ENCODE measurements at regions not wholly inside any gene's neighbourhood (a gene's known extent, or its start where the extent isn't known, plus 50 kb on each side); places are given as distances from the start of the nearest gene placed in this dataset.

DNA sequence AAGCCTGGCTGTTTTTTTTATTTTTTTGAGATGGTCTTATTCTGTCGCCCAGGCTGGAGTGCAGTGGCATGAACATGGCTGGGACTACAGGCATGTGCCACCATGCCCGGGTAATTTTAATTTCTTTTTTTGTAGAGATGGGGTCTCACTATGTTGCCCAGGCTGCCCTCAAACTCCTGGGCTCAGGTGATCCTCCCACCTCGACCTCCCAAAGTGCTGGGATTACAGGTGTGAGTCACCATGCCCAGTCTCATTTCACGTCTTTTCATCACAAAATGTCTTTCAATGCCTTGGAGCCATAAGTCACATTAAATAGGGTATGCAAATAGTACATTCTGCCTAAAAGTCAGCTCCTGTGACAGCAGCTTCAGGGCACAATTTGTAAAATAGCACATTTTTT lies 52.8 kb downstream of the SOX2 start:
- FAIRE-seq: no peak
- no peak for DNase-seq (ENCODE audit: extremely low spot score, insufficient read length, low read depth)

DNA sequence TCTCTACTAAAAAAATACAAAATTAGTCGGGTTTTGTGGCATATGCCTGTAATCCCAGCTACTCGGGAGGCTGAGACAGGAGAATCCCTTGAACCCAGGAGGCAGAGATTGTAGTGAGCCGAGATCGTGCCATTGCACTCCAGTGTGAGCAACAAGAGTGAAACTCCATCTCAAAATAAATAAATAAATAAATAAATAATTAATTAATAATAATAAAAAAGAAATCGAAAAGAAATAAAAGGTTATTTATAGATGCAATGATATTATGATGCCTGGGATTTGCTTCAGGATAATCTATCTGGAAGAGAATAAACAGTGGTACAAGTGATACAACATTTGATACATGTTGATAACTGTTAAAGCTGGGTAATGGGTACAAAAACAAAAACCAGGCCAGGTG lies 58.6 kb downstream of the SOX2 start:
- FAIRE-seq (no peak), DNase-seq (ENCODE audit: extremely low spot score, insufficient read length, low read depth) (no peak)

DNA sequence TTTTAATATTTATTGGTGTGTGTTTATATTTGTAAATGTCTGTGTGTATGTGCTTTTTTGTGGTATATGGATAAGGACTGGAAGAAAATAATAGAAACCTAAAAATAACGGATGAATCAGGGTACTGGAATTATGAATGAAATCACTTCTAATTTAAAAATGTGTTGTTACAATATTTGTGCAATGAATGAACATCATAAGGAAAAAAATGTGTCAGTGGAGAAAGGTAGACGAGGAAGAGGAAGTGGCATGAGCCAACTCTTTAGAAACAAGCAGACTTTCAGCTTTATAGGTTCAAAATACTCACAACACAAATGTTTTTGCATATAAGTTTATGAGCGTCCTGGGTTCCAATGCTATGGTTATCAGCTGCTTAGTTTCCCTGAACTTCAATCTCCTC lies 59.4 kb downstream of the SOX2 start:
- no peak for DNase-seq (ENCODE audit: extremely low spot score, insufficient read length, low read depth)

DNA sequence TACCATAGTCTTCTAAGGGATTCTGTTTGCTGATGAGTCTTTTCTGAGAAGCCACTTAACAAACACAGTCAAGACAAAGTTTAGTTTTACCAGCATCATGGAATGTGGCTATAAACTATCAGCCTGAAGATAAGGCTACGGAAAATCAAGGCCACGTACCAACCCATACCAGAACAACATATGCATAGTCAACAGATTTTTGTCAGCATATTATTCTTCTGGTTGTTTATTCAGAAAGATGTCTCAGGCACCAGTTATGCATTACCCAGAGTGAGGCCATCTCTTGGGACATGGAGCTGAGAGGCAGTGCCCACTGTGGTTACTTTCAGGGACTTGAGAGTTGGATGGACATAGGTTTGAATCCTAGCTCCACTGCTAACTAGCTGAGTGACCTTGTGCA lies 60.4 kb downstream of the SOX2 start:
- DNase-seq (ENCODE audit: extremely low spot score, insufficient read length, low read depth): no peak
- FAIRE-seq: no peak

More for the DNA sequence above, 59.4 kb downstream of the SOX2 start:
- FAIRE-seq: no peak

DNA sequence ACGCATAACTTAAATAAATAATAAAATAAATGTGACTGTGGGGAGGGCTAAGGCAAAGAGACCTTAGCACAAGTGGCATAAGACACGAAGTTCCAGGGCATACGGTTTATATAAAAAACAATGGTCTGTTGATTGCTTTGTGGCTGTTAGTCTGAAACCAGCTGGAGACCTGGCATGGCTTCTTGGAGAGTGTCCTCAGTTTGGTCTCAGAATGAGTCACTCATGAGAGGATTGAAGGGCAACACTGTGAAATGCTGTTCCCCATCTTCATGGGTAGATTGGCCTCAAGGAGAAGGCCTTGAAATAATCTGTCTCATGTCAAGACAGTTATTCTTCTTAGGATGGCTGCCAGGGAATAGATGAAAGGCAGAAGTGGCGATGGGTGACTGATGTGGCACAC lies 62.2 kb downstream of the SOX2 start:
- DNase-seq (ENCODE audit: extremely low spot score, insufficient read length, low read depth) (no peak), FAIRE-seq (no peak)

DNA sequence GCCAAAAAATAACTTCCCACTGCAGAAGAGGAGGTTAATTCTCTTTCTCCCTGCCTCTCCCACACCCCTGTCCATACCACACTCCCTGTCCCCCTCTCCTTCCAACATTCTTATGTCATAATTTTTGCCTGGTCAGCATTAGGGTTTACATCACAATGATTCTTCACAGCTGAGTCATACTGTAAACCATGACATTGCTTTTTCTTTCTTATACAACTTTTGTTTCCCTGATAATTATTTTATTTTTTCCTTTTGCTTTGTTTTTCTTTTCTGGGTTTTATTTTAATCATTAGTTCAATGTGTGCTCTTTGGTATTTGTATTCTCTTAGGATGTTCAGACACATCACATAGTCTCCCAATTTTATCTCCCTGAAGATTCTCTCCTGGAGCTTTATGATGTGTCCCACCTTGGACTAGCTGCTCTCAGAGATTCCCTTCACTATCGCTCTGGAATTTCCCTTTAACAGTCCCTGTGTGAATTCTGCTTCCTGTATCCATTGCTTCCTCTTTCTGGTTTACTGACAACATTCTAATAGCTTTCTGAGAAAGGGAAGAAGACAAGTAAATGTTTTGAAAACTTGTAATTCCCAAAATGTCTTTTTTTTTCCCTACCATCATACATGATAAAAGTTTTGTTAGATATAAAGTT lies 70.7 kb downstream of the SOX2 start:
- DNase-seq (ENCODE audit: extremely low spot score, insufficient read length, low read depth) (no peak), FAIRE-seq (no peak)

DNA sequence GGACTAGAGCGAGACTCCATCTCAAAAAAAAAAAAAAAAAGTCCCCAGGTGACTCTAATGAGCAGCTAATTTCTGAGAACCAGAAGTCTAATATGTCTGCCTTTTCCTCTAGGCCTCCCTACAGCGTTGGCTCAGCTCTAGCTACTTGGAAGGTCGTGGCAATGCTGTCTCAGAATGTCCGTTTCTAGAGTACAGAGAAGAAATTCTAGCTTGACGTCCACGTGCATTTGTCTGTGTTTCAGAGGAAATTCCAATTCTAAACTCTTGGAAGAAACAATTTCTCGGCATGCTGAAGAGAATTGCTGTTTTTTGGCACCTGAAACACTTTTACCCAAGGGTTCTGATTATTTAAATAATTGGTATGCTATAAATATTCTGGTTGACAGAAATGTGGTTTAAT lies 78.8 kb downstream of the SOX2 start:
- no peak for DNase-seq (ENCODE audit: extremely low spot score, insufficient read length, low read depth)
- no peak for FAIRE-seq

DNA sequence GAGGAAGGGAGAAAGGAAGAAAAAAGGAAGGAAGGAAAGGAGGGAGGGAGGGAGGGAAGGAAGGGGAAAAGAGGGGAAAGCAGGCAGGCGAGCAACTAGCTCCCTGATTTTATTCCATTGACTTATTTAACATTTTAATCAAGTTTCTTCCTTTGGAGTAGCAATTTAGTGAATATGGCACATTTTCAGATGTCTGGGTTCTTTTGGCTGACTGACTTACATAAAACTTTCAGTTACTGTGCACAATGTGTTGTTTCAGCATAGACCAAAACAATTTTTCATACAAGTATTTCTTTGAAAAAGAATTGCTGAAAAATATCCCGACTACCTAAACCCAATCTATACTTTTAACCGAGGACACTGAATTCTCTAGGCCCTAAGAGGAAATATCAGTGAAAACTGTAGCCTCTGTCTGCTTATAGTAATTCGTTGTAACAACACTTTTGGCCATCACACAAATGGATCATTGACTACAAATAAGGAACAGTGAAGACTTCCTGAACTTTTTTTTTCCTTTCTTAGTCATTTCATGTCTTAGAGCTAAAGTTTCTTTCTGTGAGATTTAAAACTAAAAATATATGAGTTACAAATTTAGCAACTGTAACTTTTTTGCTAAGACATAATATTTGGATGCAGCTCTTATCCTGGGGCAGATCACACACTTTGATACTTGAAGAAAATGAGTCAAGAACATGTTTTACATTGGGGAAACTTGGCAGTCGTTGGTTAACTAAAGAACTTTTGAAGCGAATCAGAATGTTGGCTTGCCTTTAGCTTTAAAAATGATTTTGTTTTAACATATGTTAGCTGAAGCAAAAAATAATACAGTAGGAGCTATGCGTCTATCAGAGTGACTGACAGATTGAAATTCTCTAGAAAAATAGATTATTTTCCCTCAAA lies 79.6 kb downstream of the SOX2 start:
- no peak for DNase-seq (ENCODE audit: extremely low spot score, insufficient read length, low read depth)
- FAIRE-seq: no peak

DNA sequence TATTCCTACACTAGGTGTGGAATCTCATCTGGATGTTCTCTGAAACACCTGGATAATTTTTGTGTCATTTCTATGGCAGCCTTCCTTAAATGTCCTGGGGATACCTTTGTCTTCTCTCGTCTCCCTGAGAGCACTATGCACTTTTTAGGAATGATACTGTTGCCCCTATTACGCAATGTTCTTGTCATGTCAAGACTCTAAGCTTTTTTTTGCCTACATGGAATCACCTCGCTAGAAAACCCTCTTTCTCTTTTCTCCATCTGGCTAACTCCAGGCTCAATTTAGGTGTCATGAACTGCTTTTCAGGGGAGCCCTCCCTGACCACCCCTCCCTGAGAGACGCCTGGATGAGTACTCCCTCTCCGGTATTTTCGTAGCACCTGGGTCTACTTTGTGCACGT lies 81.3 kb downstream of the SOX2 start:
- DNase-seq (ENCODE audit: extremely low spot score, insufficient read length, low read depth): no peak
- FAIRE-seq: no peak

DNA sequence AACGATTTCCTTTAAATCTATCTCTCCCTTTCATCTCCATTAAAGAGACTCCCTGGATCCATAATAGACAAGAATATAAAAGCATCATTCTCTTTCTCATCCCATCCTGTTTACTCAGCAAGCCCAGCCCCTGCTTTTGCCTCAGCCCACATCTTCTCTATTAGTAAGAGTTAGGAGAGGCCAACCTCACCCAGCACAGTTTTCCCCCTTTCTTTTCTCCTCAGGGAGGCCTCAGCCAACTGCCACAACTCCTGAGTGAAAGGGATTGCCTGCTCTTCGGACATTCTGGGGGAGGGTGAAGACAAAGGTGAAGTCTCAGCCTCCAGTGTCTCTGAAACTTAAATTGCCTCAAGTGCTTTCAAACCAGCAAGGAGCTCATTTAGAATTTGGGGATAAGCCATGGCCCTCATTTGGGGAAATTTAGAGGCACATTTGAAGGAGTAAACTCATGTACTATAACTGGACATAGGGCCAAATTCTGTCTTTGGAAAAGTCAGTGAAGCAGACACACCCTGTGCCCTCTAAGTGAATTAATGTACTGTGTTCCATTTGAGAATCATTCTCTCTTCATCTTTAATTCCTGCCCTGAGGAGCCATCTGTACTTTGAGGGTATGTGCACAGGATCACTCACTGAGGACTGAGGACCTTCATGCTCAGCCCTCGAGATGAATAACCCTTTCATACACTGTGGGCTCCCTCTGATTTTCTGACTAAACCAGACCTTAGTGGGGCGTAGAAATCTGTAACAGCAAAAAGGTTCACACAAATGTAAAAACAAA lies 82.5 kb downstream of the SOX2 start:
- FAIRE-seq: no peak
- DNase-seq (ENCODE audit: extremely low spot score, insufficient read length, low read depth): no peak

DNA sequence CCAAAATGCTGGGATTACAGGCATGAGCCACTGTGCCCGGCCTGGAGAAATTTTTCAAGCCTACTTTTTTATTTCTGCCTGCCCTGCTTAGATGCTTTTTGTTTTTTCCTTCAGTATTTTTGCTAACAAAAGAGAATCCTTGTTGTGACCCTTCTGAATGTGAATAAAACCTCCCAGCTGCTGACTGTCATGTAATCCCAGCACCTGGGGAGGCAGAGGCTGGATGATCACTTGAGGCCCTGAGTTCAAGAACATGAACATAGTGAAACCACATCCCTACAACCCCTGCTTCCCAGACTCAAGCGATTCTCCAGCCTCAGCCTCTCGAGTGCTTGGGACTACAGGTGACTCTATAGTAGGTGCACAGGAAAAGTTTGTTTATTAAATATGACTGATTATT lies 84.9 kb downstream of the SOX2 start:
- DNase-seq (ENCODE audit: extremely low spot score, insufficient read length, low read depth): no peak
- no peak for FAIRE-seq

DNA sequence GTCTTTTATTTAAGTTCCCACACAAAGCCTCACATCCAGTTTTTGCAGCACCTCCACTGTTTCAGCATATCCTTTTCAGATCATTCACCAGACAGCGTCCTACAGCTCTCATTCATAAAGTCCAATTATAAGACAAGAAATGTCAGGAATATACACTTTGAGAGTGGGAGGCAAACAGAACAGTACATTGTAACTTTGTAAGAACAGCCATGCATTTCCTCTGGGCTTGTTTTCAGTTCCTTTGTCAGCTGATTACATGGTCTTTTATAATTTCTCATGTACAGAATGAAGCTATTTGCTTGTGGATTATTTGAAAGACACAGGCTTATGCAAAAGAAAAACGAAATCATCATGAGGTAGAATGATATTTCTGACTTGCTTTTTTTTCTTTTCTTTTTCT lies 85.7 kb downstream of the SOX2 start:
- no peak for DNase-seq (ENCODE audit: extremely low spot score, insufficient read length, low read depth)
- no peak for FAIRE-seq

DNA sequence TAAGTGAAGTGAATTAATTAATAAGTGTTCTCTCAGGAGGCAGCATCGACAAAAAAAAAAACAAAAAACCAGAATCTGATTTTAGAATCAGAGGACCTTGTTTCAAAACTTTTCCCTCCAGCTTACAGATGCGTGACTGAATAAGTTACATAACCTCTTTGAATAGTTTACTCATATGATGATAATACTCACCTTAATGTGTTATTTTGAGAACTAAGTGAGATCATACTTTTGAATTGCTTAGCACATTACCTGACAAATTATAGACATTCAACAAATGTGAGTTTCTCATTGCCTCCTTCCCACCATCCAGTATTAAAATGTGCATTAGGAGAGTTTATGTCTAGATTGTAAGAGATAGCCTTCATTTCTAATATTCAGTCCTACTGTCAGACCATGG lies 94.0 kb downstream of the SOX2 start:
- FAIRE-seq (no peak), DNase-seq (ENCODE audit: extremely low spot score, insufficient read length, low read depth) (no peak)

DNA sequence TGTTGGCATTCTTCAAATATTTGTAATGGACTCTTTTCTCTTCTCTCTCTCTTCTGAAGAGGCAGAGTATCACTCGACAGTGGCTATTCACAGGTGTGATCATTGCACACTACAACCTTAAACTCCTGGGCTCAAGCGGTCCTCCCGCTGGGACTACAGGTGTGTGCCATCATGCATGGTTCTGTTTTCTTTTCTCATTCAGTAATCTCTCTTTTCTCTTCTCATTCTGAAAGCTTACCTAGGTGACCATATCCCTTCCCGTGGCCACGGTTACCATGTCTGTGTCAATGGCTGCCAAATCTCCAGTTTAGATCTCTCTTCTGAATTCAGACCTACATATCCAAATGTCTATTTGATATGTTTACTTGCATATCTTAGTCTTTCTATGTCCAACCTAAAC lies 96.3 kb downstream of the SOX2 start:
- FAIRE-seq: no peak
- DNase-seq (ENCODE audit: extremely low spot score, insufficient read length, low read depth): no peak

DNA sequence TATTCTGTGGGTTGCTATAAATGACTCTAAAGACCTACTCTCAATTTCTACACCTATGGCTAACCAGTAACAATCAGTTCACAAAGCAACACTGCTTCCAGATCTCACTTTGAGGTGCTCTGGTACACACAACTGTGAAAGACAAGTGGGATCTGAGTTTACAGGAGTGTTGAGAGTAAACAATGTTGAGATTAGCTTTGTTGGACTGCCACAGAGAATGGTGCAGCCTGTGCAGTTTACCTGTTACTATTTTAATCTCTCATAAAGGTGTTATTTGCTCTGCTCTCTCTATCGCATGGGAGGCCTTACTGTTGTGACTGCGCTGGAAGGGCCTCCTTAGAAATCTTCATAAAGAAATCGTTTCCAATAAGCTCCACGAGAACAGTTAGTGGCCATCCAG lies 112.0 kb downstream of the SOX2 start:
- FAIRE-seq: no peak

DNA sequence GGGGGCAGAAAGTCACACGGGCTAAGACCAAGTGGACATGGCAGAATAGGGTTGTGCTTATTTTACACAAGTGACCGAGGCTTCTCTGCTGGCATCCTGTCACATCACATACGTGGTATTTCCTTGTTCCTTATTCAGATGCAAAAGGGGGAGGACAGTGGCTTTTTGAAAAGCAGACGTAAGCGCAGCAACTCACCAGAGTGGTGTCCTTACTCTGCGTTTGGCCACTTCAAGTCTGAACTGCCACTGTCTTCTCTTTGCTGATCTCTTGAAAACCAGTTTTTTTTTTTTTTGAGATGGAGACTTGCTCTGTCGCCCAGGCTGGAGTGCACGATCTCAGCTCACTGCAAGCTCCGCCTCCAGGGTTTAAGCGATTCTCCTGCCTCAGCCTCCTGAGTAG lies 113.2 kb downstream of the SOX2 start:
- DNase-seq (ENCODE audit: extremely low spot score, insufficient read length, low read depth): no peak
- no peak for FAIRE-seq

More for the DNA sequence above, 112.0 kb downstream of the SOX2 start:
- DNase-seq (ENCODE audit: extremely low spot score, insufficient read length, low read depth): no peak

DNA sequence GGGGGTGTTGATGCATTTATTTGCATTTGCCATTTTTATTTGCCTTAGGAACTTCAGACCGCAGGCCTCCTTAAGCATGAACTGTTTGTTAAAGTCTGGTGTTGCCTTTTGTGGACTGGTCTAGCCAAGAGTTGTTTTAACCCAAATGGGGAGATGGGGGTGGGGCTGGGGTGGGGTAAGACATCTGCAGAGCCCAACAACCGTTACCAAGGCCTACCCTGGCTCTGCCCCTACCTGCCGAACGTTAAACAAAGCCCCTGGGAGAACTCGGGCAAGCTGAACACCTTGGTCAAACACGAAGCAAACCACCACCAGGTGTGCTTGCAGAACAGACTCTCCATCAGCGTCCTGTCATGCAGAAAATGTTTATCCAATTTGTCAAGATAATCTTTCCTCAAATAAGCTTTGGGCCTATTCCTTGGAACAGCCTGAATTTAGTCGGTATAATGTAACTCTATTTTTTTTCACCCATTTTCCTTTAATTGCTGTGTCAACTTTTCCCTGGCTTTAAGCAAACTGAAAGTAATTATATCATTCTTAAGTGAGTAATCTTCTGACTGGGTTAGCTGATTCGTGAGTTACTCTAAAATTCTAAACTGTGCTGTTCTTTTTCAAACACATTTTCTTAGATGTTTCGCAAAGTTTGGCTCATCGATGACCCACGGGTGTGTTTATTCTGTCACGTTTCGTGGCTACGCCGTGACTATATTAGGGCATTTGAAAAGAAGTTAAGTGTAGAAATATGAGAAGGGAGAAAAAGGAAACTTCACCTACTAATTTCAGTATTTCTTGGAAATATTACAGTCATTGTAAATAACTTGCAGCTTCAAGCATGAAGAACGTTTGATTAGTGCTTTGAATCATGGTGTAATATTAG lies 127.6 kb downstream of the SOX2 start:
- DNase-seq (ENCODE audit: extremely low spot score, insufficient read length, low read depth): no peak
- FAIRE-seq: no peak

DNA sequence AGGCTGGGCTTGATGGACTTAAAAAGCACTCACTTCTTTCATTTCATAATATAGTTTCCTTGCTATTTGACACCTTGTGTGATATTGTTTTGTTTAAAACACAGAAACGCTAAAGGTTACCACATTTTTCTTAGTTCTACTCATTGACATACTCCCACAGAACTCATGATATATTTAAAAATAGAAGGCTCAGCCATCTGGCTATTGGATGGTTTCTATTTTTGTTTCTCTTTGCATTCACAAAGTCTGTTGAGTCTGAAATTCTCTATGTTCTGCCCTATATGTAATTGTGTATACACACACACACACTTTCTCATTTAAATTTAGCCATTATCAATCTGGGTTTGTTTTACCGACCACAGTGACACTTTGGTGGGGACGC lies 128.2 kb downstream of the SOX2 start:
- FAIRE-seq (no peak), DNase-seq (ENCODE audit: extremely low spot score, insufficient read length, low read depth) (no peak)

DNA sequence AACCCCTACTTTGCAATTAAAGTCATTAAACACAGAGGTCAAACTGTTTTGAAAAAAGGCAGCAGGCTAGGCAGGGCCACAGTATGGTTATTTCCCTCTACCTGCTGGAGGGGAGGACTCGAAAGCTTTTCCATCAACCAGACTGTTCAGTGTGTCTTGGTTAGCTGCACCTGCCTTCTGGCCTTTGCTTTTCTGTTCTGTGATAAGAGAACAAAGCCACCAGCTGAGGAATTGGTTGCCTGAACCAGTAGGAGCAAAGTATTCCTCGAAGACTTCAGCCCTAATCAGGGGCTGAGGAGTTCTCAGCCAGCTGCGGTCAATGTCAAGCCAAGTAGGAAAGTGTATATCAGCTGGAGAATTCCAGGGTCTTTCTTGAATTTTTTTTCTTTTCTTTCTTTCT lies 132.5 kb downstream of the SOX2 start:
- DNase-seq (ENCODE audit: extremely low spot score, insufficient read length, low read depth): no peak

DNA sequence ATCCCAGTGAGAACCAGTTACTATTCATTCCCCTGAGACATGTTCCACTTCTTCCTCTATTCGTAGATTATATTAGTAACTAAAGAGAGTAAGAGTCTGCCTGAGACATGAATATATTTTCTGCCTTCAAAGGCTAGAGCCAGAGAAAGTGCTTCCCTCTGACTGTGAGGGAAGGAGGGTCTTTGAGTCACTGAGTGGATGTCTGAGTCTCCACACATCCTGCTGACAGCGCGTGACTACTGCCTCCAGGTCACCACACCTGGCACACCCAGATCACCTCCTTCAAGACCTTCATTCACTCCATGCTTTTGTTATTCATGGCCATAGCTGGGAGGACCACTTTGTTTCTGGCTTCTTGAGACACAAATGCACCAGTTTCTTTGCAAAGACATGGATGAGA lies 135.6 kb downstream of the SOX2 start:
- FAIRE-seq (no peak), DNase-seq (ENCODE audit: extremely low spot score, insufficient read length, low read depth) (no peak)

More for the DNA sequence above, 132.5 kb downstream of the SOX2 start:
- FAIRE-seq: no peak

Data from GM18507 (cell line).